Vagina (tissue), 2 donors: ENCODE measurements at regions not wholly inside any gene's neighbourhood (a gene's known extent, or its start where the extent isn't known, plus 50 kb on each side); places are given as distances from the start of the nearest gene placed in this dataset.
A peak's percentile ranks its signal among the peaks of the same experiment; 100 is the strongest.

Experiments used
- DNase-seq, 2 donors: peaks; one replicate each; pipeline ENCODE4 v3.0.0-alpha.2; 2017; ENCODE audit errors: extremely low spot score in 2 of 2
- H3K27ac ChIP-seq: fragments of 200-600 bp; sonication (generic); one replicate; pipeline ENCODE4 v1.5.1; 2019
- H3K27me3 ChIP-seq: fragments of 200-600 bp; sonication (generic); one replicate; pipeline ENCODE4 v1.5.1; 2019
- H3K36me3 ChIP-seq, 2 donors: fragments of 200-600 bp; sonication (generic); one replicate each; pipeline ENCODE4 v1.5.1; 2017 to 2019
- H3K4me1 ChIP-seq: fragments of 200-600 bp; sonication (generic); one replicate; pipeline ENCODE4 v1.5.1; 2019
- H3K4me3 ChIP-seq, 2 donors: fragments of 200-600 bp; sonication (generic); 1 replicate in 1 of 2; 2 replicates in 1 of 2; pipeline ENCODE4 v1.5.1; 2016 to 2019
- H3K9me3 ChIP-seq: fragments of 200-600 bp; sonication (generic); one replicate; pipeline ENCODE4 v1.5.1; 2019
- CTCF ChIP-seq, 3 experiments: fragments of 450-650 bp in 2 of 3; fragments of 200-600 bp in 1 of 3; sonication (generic) in 1 of 3; IDR thresholded peaks; one replicate each; pipeline ENCODE4 v1.5.1; 2017 to 2019; ENCODE audit warnings: antibody characterized with exemption in 3 of 3, mild to moderate bottlenecking in 2 of 3, moderate library complexity in 2 of 3
- POLR2A ChIP-seq, 2 donors: fragments of 450-650 bp; IDR thresholded peaks; one replicate each; pipeline ENCODE4 v1.6.1; 2017; ENCODE audit warnings: antibody characterized with exemption in 2 of 2, mild to moderate bottlenecking in 2 of 2, moderate library complexity in 2 of 2
- POLR2AphosphoS5 ChIP-seq, 2 donors: sonication (generic); formaldehyde crosslinking; IDR thresholded peaks; one replicate each; pipeline ENCODE4 v1.9.0; 2017; ENCODE audit warnings: antibody characterized with exemption in 2 of 2, mild to moderate bottlenecking in 2 of 2, low read depth in 1 of 2; ENCODE audit not compliant: insufficient read depth in 1 of 2
- intact Hi-C: fragments of 100-400 bp; cut with DNase I; formaldehyde crosslinking; loops from one replicate; pipeline ENCODE4 v1.15.1; 2023

GRCh38 chr9:115328228-115328627, 210.3 kb upstream of the TNC start:
- Histone ChIP-seq H3K9me3 (no peaks in the 10 kb centered on the region), H3K4me1 (peaks cover 16% of the 10 kb centered on the region), H3K27ac (peak overlapping the region; percentile 27), H3K27me3 (no peaks in the 10 kb centered on the region), H3K4me3 (no peak overlapping the region), H3K36me3 (no peaks in the 10 kb centered on the region)
- DNase-seq, result no peak
- no peak for TF ChIP-seq CTCF (IDR thresholded peaks at IDR 0.05)
- no peak for TF ChIP-seq POLR2A (IDR thresholded peaks at IDR 0.05)
- TF ChIP-seq POLR2AphosphoS5 (IDR thresholded peaks at IDR 0.05; ENCODE audit: insufficient read depth in 1 of 2, low read depth in 1 of 2), result no peak
- intact Hi-C loops, result no loop called here

- intact Hi-C loops, result no loop called here
- no peaks in the 10 kb centered on the region for H3K27me3 ChIP-seq
- no peak overlapping the region for H3K4me3 ChIP-seq
- no peak for DNase-seq
- no peaks in the 10 kb centered on the region for H3K36me3 ChIP-seq
- TF ChIP-seq POLR2A (IDR thresholded peaks at IDR 0.05) (no peak), POLR2AphosphoS5 (IDR thresholded peaks at IDR 0.05; ENCODE audit: insufficient read depth in 1 of 2, low read depth in 1 of 2) (no peak), CTCF (IDR thresholded peaks at IDR 0.05) (no peak)
- H3K4me1 ChIP-seq, result peaks cover 16% of the 10 kb centered on the region
- no peaks in the 10 kb centered on the region for H3K9me3 ChIP-seq
- peak overlapping the region; percentile 27 for H3K27ac ChIP-seq
Observed at GRCh38 chr9:115328677-115329076, 210.7 kb upstream of the TNC start.

- Histone ChIP-seq H3K4me3 (no peak overlapping the region), H3K36me3 (no peaks in the 10 kb centered on the region), H3K4me1 (no peaks in the 10 kb centered on the region), H3K27ac (no peak overlapping the region), H3K27me3 (no peaks in the 10 kb centered on the region), H3K9me3 (no peaks in the 10 kb centered on the region)
- TF ChIP-seq CTCF (IDR thresholded peaks at IDR 0.05) (no peak), POLR2AphosphoS5 (IDR thresholded peaks at IDR 0.05; ENCODE audit: insufficient read depth in 1 of 2, low read depth in 1 of 2) (no peak), POLR2A (IDR thresholded peaks at IDR 0.05) (no peak)
- DNase-seq, result no peak
- intact Hi-C loops, result no loop called here
Observed at GRCh38 chr9:115333277-115334070, 215.5 kb upstream of the TNC start.

- no peak overlapping the region for H3K4me3 ChIP-seq
- no peak overlapping the region for H3K27ac ChIP-seq
- H3K4me1 ChIP-seq, result no peaks in the 10 kb centered on the region
- TF ChIP-seq POLR2A (IDR thresholded peaks at IDR 0.05), result no peak
- TF ChIP-seq POLR2AphosphoS5 (IDR thresholded peaks at IDR 0.05; ENCODE audit: insufficient read depth in 1 of 2, low read depth in 1 of 2), result no peak
- no peak for TF ChIP-seq CTCF (IDR thresholded peaks at IDR 0.05)
- no peak for DNase-seq
- no peaks in the 10 kb centered on the region for H3K9me3 ChIP-seq
- H3K27me3 ChIP-seq, result no peaks in the 10 kb centered on the region
- intact Hi-C loops, result no loop called here
- H3K36me3 ChIP-seq, result no peaks in the 10 kb centered on the region
Observed at GRCh38 chr9:115335439-115335838, 217.5 kb upstream of the TNC start.

- H3K27me3 ChIP-seq, result no peaks in the 10 kb centered on the region
- no peak overlapping the region for H3K4me3 ChIP-seq
- TF ChIP-seq POLR2A (IDR thresholded peaks at IDR 0.05) (no peak), POLR2AphosphoS5 (IDR thresholded peaks at IDR 0.05; ENCODE audit: insufficient read depth in 1 of 2, low read depth in 1 of 2) (no peak), CTCF (IDR thresholded peaks at IDR 0.05) (no peak)
- no peak overlapping the region for H3K27ac ChIP-seq
- intact Hi-C loops, result no loop called here
- H3K4me1 ChIP-seq, result peaks cover 14% of the 10 kb centered on the region
- no peaks in the 10 kb centered on the region for H3K36me3 ChIP-seq
- H3K9me3 ChIP-seq, result no peaks in the 10 kb centered on the region
- no peak for DNase-seq
Observed at GRCh38 chr9:115340314-115340713, 222.4 kb upstream of the TNC start.
